AG08396 (cell line): ENCODE measurements at regions not wholly inside any gene's neighbourhood (a gene's known extent, or its start where the extent isn't known, plus 50 kb on each side); places are given as distances from the start of the nearest gene placed in this dataset.

Experiments used
- DNase-seq: peaks from one replicate; pipeline ENCODE4 v3.0.0; 2012; ENCODE audit warnings: low spot score, mixed read lengths

GRCh38 chr20:20992686-20993360 is 113.3 kb downstream of the LINC00237 start:
- DNase-seq, result no peak

DNA sequence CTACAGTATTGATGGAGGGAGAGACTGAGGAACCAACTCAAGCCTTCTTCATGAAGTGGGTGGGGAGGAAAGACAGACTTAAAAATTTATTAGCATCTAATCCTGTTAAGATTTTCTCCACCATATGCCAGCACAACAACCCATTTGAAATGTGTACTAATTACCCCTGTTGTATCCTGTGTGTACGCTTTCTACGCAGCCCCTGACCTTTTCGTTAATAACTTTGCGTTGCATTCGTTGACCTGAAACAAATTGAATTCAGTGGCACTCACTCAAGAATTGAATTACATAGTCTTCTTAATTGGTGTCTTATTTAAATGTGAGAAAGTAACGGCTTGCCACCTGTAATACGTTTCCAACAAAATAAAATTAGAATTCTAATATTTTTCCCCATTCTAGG is 113.9 kb downstream of the LINC00237 start:
- DNase-seq, result no peak

- DNase-seq, result no peak
Measured at GRCh38 chr20:20989081-20989480, 117.1 kb downstream of the LINC00237 start.

DNA sequence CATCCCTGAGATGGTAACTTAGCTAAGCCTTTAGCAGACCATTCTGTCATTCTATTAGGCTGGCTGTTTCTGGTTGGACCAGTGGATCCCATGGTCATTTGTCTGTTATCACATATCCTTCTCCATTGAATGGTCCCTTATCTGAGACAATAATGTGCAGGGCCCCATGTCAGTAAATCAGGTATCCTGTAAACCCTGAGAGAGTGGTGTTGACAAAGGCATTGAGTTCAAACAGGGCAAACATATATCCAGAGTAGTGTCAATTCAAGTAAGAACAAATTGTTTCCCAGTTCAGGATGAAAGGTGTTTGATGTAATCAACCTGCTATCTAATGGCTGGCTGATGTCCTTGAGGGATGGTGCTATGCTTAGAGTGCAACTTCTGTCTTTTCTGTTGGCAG is 126.2 kb downstream of the LINC00237 start:
- no peak for DNase-seq

DNA sequence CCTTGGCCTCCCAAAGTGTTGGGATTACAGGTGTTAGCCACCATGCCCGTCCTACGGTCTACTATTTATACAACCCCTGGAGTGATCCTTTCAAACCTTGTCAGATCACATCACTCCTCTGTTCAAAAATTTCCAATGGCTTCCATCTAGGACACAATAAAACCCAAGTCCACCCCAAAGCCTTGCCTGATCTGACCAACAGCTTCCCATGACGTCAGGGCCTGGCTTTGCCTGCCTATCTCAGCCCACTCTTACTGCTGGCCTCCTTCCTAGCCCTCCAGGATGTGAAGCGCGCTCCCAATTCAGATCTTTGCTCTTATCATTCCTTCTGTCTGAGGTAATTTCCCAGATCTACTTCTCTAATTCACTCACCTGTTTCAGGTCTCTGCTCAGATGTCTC is 128.4 kb downstream of the LINC00237 start:
- DNase-seq, result no peak

DNA sequence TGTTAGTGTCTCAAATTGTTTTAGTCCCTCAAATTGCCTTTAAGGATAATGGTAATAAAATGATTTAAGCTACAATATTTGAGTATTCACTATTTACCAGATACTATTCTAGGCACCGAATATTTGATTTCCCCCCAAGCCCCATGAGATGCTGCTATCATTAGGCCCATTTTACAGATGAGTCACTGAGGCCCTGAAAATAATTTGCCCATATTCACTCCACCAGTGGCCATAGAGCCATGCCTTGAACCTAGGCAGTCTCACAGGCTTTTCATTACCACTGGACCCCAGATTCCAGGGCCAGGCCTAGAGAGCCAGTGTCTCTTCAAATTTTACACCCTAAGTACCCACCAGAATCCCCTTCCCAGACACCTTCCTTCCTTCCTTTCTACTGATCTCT is 133.7 kb downstream of the LINC00237 start:
- DNase-seq, result no peak

DNA sequence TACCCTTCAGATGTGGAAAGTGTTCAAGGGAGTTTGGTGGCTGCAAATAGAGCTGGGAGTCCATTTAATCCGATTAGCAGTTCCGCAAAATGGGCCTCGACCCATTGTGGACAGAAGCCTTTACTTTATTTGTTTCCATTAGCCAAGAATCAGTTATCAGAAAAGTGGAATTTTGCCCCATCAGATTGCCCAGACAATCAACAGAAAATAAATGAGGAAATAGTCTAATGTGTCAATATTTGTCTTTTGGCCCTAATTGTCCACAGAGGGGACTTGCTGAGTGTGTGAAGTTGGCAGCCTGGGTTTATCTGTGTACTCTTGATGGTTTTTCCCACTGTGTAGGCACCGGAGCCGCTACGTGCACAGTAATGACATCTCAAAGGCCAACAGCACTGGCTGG is 134.3 kb downstream of the LINC00237 start:
- no peak for DNase-seq

DNA sequence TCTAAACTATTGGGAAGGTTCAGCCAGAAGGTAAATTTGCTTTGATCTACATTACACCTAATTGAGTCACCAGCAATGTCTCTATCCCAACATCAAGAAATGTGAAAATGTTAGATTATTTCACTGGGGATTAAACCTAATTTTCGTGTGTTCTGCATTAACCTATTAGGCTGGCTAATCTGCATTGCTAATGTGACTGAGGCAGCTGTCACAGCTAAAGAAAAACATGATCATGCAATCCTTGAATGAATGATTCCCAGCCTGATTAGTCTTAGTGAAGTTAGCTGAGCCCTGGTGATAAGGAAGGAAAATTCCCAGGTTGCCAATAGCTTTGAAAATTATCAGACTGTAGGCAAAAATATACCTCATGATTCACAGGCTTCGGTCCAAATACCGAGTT is 135.3 kb downstream of the LINC00237 start:
- no peak for DNase-seq

DNA sequence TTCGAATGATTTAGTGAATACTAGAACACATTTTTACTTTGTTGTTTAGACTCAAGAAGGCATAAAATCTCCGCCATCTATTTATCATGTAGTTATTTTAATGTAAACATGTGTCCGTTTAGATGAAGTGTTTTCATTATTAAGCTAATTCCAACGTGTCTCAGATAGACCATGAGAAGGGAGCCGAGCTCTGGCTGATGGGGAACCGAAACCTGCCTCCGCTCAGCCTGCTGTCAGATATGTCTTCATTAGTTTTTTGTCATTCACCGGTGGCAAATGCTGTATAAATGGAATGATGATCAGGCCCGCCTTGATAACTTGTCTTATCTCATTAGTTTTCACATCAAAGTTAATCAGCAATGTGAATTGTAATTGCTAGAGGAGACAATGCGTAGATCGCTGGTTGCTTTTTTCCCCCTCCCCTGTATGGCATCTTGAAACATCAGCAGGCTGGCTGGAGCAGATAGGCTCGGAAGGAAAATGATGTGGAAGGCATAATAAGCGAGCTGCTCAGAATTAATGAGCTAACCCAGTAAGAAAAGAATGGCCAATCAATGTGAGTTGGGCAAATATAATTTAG is 136.4 kb downstream of the LINC00237 start:
- DNase-seq, result no peak

DNA sequence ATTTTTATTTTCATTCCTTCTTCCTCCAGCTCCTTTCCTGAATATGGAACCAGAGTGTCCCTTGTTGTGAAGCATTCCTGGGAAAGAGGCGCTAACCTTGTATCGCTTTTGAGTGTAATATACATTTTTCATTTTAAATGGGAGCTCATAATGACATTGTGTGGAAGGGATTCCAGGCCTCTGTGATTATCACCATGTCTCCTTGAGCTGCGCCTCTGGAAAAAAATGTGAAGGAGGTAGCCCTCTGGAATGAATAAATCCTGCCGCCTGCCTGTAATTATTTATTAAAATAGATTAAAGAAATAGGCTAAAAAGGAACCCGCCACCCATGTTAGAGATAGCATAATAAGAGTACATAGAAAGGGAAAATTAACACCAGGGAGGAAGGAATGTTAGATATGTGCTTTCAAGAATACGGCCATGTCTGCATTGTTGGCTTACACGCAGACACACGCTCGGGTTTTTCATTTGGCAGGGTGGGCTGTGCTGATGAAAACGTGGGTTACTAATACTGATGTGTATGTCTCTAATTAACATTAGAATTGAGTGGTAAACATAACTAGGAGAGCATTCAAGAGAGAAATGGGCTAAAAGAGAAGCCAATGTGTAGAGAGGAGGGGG is 138.5 kb downstream of the LINC00237 start:
- no peak for DNase-seq

GRCh38 chr20:20966171-20966570 is 140.0 kb downstream of the LINC00237 start:
- DNase-seq, result no peak

GRCh38 chr20:20959031-20959755 is 147.0 kb downstream of the LINC00237 start:
- DNase-seq, result no peak

GRCh38 chr20:20956513-20956931 is 149.6 kb downstream of the LINC00237 start:
- DNase-seq, result no peak

- no peak for DNase-seq
Measured at GRCh38 chr20:20955892-20956291, 150.3 kb downstream of the LINC00237 start.

DNA sequence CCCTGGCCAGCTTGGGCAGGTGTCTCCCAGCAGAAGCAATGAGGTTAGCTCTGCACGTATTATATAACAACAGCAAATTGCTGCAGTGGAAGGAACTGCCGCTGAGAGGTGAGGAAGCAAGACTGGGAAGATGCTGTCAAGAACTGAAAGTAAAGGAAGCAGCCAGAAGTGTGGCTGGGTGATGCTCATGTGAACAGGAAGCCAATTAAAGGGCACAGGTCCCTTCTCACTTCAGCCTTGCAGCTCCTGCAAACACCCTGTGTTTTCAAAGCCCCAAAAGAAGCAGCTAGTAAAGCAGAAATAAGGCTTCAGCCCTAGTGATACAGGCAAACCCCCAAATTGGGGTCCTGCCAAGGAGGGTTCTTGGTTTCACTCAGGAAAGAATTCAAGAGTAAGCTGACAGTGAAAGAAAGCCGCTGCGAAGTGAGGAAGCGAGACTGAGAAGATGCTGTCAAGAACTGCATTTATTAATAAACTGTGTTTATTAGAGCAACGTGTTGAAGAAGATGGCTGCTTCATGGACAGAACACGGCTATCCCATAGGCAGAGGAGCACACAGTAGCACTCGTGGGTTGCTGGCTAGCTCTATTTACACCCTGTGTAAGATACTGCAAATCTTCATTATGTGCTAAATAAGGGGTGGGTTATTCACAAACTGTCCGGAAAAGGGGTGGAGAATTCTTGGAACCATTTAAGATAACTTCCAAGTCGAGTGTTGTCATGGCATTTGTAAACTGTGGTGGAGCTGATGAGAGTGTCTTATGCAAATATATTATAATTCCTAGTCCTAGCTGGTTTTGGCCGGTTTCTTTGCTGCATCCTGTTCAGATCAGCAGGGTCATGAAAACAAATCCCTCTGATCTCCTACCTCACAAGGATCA is 152.2 kb downstream of the LINC00237 start:
- no peak for DNase-seq

- no peak for DNase-seq
Measured at GRCh38 chr20:20950620-20951019, 155.5 kb downstream of the LINC00237 start.

DNA sequence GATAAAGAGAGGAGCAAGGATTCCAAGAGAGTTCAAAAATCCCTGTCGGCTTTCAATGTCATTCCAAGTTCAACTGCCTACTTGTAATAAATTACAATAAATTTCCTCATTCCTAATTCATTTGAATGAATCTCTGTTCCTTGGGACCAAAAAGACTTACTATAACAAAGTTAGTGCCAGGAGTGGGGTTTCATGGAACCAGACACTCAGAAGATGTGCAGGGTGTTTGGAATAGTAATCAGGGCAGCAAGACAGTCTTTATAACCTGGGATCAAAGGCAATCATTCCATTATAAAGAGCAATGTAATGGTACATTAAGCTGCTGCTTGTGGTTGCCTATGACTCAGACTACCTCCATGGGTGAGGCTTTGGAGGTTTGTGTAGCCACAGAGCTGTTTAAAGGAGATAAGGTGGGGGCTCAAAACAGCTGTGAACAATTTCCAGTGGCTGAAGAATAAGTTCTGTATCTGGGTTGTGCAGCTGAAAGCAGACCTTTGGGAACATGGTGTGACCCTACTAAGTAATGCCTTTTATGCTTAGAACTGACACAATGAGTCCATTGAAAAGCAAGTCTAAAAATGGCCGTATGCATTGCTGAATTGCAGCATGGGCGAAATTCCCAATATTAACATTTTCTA is 159.9 kb downstream of the LINC00237 start:
- no peak for DNase-seq

DNA sequence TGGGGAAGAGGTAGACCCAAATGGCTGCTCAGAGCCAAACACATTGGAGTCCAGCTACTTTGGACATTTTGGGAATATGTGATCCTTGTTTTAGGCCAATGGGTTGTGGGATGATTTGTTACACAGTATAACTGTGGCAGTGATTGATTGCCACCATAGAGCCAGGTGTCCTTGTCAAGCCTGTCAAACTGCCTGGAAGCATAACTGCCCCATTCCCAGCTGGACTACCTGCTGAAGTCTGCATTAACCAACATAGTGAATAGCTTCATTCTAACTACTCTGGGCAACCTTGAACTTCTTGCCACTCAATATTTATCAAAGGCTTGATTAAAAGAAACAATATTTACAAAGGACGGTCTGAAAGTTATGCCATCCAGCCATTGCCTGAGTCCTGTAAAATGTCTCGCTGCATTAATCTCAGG is 164.7 kb downstream of the LINC00237 start:
- DNase-seq, result no peak

DNA sequence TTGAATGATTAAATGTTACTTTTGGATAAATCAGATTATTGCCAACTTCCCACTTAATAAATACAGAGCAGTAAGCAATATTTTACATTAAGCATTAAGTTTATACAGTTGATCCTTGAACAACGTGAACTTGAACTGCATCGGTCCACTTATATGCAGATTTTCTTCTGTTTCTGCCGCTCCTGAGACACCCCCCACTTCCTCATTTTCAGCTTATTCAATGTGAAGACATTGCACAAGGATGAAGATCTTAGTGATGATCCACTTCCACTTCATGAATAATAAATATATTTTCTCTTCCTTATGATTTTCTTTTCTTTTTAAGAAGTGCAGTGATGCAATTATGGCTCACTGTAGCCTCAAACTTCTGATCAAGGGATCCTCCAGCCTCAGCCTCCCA is 167.2 kb downstream of the LINC00237 start:
- no peak for DNase-seq

- DNase-seq, result no peak
Measured at GRCh38 chr20:20938599-20938998, 167.6 kb downstream of the LINC00237 start.

DNA sequence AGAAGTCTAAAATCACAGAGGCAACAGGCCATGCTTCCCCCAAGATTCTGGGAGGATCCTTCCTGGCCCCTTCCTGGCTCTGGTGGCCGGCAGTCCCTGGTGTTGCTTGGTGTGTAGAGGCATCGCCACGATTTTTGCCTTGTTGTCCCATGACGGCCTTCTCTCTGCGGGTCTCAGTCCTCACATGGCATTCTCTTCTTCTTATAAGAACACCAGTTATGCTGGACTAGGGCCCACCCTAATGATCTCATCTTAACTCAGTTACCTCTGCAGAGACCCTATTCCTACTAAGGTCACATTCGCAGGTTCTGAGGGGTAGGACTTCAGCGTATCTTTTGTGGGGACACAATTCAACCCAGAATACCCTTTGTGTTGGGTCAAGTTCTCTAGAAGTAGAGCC is 168.0 kb downstream of the LINC00237 start:
- DNase-seq, result no peak
